ENCODE measurements at regions not wholly inside any gene's neighbourhood (a gene's known extent, or its start where the extent isn't known, plus 50 kb on each side); places are given as distances from the start of the nearest gene placed in this dataset.

DNA sequence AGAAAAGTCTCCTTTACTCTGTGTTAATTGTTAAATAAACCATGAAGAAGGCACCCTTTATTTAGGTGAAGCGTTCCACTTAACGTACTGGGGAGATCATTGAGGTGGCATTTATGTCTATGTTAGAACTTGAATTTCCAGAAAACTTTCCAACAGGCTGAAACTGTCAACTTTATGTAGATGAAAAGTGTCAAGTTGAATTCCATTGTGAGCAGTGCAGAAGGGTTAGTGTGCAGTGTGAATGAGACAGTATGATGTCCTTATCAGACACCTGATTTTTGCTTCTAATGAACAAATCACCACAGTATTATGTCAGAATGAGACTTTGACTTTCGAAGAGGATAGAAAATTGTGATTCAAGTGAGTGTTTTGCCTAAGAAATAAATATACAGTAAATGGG is 761.6 kb upstream of the SEMA6A start:
- TF ChIP-seq, protein P1, sequence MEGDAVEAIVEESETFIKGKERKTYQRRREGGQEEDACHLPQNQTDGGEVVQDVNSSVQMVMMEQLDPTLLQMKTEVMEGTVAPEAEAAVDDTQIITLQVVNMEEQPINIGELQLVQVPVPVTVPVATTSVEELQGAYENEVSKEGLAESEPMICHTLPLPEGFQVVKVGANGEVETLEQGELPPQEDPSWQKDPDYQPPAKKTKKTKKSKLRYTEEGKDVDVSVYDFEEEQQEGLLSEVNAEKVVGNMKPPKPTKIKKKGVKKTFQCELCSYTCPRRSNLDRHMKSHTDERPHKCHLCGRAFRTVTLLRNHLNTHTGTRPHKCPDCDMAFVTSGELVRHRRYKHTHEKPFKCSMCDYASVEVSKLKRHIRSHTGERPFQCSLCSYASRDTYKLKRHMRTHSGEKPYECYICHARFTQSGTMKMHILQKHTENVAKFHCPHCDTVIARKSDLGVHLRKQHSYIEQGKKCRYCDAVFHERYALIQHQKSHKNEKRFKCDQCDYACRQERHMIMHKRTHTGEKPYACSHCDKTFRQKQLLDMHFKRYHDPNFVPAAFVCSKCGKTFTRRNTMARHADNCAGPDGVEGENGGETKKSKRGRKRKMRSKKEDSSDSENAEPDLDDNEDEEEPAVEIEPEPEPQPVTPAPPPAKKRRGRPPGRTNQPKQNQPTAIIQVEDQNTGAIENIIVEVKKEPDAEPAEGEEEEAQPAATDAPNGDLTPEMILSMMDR (conservative IDR thresholded peaks at IDR 0.05): no peak
- no peak for TF ChIP-seq EZH2 (IDR thresholded peaks at IDR 0.05; ENCODE audit: low read depth)
